Mesendoderm (in vitro differentiated cells): ENCODE measurements at regions not wholly inside any gene's neighbourhood (a gene's known extent, or its start where the extent isn't known, plus 50 kb on each side); places are given as distances from the start of the nearest gene placed in this dataset.

Source experiments
- DNase-seq: peaks from one replicate; pipeline ENCODE4 v3.0.0; 2013
- H2AK5ac ChIP-seq: 2 replicates; pipeline ENCODE4 v1.6.1; 2013; ENCODE audit warnings: low read length, inconsistent platforms
- H2BK120ac ChIP-seq: 2 replicates; pipeline ENCODE4 v1.6.1; 2013; ENCODE audit warnings: low read depth, mild to moderate bottlenecking, low read length, moderate library complexity, mixed read lengths
- H2BK15ac ChIP-seq: replicated peaks from 2 replicates; pipeline ENCODE4 v1.6.1; 2013; ENCODE audit warnings: low read depth, mild to moderate bottlenecking, moderate library complexity
- H2BK5ac ChIP-seq: 2 replicates; pipeline ENCODE4 v1.6.1; 2013; ENCODE audit warnings: low read length, inconsistent platforms
- H3K18ac ChIP-seq: 2 replicates; pipeline ENCODE4 v1.6.1; 2013; ENCODE audit warnings: mild to moderate bottlenecking, low read length, mixed read lengths
- H3K23ac ChIP-seq: one replicate; pipeline ENCODE4 v1.6.1; 2013; ENCODE audit warnings: low read length
- H3K27ac ChIP-seq: 2 replicates; pipeline ENCODE4 v1.5.1; 2013; ENCODE audit warnings: low read depth, mild to moderate bottlenecking, inconsistent platforms, low read length, moderate library complexity
- H3K27me3 ChIP-seq: 2 replicates; pipeline ENCODE4 v1.6.1; 2013; ENCODE audit warnings: low read length, control low read depth, mild to moderate bottlenecking, inconsistent platforms; ENCODE audit not compliant: insufficient read depth, poor library complexity
- H3K36me3 ChIP-seq: 2 replicates; pipeline ENCODE4 v1.6.1; 2013; ENCODE audit warnings: low read length, inconsistent platforms; ENCODE audit not compliant: control insufficient read depth, insufficient read depth
- H3K4ac ChIP-seq: one replicate; pipeline ENCODE4 v1.6.1; 2013; ENCODE audit warnings: low read depth, mild to moderate bottlenecking, low read length, moderate library complexity
- H3K4me1 ChIP-seq: 2 replicates; pipeline ENCODE4 v1.6.1; 2013; ENCODE audit warnings: low read depth, low read length, inconsistent platforms; ENCODE audit not compliant: control insufficient read depth
- H3K4me2 ChIP-seq: 2 replicates; pipeline ENCODE4 v1.6.1; 2013; ENCODE audit warnings: low read length
- H3K4me3 ChIP-seq: 2 replicates; pipeline ENCODE4 v1.5.1; 2013; ENCODE audit warnings: mild to moderate bottlenecking, low read length
- H3K56ac ChIP-seq: one replicate; pipeline ENCODE4 v1.6.1; 2013; ENCODE audit warnings: low read length
- H3K79me1 ChIP-seq: 2 replicates; pipeline ENCODE4 v1.6.1; 2013; ENCODE audit warnings: low read length, inconsistent platforms
- H3K79me2 ChIP-seq: 2 replicates; pipeline ENCODE4 v1.6.1; 2013; ENCODE audit warnings: mild to moderate bottlenecking, low read length; ENCODE audit not compliant: control insufficient read depth, insufficient read depth
- H3K9ac ChIP-seq: 2 replicates; pipeline ENCODE4 v1.6.1; 2013; ENCODE audit warnings: low read length, inconsistent platforms
- H4K5ac ChIP-seq: one replicate; pipeline ENCODE4 v1.6.1; 2013; ENCODE audit warnings: low read length
- H4K8ac ChIP-seq: one replicate; pipeline ENCODE4 v1.6.1; 2013; ENCODE audit warnings: low read depth, mild to moderate bottlenecking, control low read depth, low read length, moderate library complexity
- WGBS: extraction: QIAGEN DNeasy Blood & Tissue Kit; methylation state at CpG from one replicate; pipeline ENCODE4 v1.1.7; 2013; ENCODE audit warnings: low lambda C conversion rate, missing lambda C conversion rate; ENCODE audit not compliant: insufficient coverage; ENCODE audit errors: extremely low coverage; 5-methylcytosine and 5-hydroxymethylcytosine counted together

DNA sequence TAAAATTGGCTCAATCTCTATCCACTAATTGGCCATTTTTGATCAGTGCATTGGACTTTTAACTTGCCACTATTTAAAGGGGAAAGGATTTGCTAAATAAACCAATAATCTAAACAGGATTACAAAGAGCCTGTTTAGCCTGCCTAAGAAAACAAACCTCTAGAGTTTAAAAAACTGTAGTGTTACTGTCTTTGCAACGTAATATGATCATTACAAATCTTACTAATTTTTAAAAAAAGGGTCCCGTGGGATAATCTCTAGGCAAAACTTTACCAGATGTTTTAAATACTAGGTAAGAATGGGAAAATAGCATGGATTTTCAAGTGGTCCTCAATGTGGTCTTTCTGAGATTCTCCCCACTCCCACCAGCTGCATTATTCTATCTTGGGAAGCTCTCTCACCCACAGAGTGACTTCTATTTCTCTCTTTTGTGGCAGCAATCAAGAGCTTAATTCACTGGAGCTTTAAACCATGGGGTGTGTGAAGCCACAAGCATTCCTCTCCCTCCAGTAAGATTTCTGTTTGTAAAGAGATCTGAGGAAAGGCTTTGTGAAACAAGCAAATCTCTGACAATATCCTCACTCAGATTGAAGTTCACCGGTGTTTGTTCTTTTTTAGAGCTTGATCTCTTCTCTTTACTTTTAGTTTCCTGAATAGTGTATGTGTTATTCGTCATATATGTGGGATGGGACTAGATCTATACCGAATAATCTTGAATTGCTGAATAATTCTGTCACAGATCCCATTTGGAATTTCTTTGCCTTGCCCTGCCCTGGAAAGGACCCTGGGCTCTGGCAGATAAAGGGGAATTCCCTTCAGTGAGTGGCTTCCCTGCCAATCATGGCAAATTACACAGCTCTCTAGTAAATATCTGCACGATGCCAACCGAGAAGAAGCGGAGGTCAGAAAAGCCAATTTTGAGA is 132.2 kb downstream of the TLR5 start:
- Histone ChIP-seq H3K36me3 (no peaks in the 10 kb centered on the region), H3K4ac (no peak overlapping the region), H3K9ac (no peak overlapping the region), H3K79me2 (no peaks in the 10 kb centered on the region), H3K4me3 (no peak overlapping the region), H4K5ac (no peak overlapping the region), H3K79me1 (no peaks in the 10 kb centered on the region), H3K27ac (peak overlapping the region; percentile 10), H3K27me3 (no peaks in the 10 kb centered on the region), H4K8ac (no peak overlapping the region), H3K18ac (no peak overlapping the region), H3K56ac (no peak overlapping the region), H2BK120ac (no peak overlapping the region), H2AK5ac (no peak overlapping the region), H3K4me2 (no peak overlapping the region), H3K23ac (no peak overlapping the region), H2BK5ac (no peak overlapping the region), H2BK15ac (no peak overlapping the region), H3K4me1 (peaks cover 10% of the 10 kb centered on the region)
- DNase-seq, result peak; percentile 74
- WGBS, result no CpG with 5 or more reads among the region's 8 CpGs

DNA sequence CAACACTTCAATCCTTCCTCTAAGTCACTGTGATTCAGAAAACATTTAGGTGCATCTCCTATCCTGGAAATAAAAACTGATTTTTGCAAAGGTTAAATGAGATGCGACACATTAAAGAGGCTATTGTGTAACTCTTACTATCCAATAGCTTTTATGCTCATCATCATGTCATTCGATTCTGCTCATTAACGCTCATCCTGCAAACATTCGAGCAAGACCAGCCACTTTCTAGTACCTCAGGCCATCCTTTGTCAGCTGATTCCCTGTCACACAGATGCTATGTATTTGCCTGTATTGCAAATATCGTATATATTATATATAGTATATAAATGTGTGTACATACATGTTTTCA is 131.6 kb downstream of the TLR5 start:
- no peak overlapping the region for H2BK15ac ChIP-seq
- H3K4me2 ChIP-seq, result no peak overlapping the region
- peaks cover 10% of the 10 kb centered on the region for H3K4me1 ChIP-seq
- peak overlapping the region; percentile 5 for H3K27ac ChIP-seq
- no peak overlapping the region for H4K8ac ChIP-seq
- H3K36me3 ChIP-seq, result no peaks in the 10 kb centered on the region
- no peaks in the 10 kb centered on the region for H3K79me2 ChIP-seq
- H3K27me3 ChIP-seq, result no peaks in the 10 kb centered on the region
- WGBS, result no CpG with 5 or more reads among the region's 5 CpGs
- H3K4ac ChIP-seq, result no peak overlapping the region
- DNase-seq, result peak; percentile 42
- H2AK5ac ChIP-seq, result no peak overlapping the region
- H2BK5ac ChIP-seq, result no peak overlapping the region
- H3K18ac ChIP-seq, result no peak overlapping the region
- no peak overlapping the region for H2BK120ac ChIP-seq
- H4K5ac ChIP-seq, result no peak overlapping the region
- no peak overlapping the region for H3K4me3 ChIP-seq
- no peak overlapping the region for H3K56ac ChIP-seq
- no peak overlapping the region for H3K9ac ChIP-seq
- H3K79me1 ChIP-seq, result no peaks in the 10 kb centered on the region
- no peak overlapping the region for H3K23ac ChIP-seq

DNA sequence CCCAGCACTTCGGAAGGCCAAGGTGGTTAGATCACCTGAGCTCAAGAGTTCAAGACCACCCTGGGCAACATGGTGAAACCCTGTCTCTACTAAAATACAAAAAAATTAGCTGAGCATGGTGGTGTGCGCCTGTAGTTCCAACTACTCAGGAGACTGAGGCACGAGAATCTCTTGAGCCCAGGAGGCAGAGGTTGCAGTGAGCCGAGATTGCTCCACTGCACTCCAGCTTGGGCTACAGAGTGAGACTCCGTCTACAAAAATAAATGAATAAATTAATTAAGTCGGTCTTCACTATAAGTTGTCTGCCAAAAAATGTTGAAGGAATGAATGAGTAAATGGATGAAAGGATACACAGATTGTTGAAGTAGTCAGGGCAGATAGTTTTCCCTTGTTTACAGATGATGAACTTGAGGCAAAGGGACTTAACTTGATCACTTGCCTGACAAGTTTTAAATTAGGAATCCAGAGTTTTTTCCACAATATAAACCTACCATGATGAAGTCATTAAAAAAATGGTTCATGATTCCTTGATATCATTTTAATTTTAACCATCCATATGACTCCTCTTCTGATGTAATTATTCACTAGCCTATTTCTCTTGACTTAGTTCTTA is 130.8 kb downstream of the TLR5 start:
- WGBS, result no CpG with 5 or more reads among the region's 6 CpGs
- Histone ChIP-seq H4K8ac (no peak overlapping the region), H3K4me2 (no peak overlapping the region), H3K9ac (no peak overlapping the region), H3K79me2 (no peaks in the 10 kb centered on the region), H3K36me3 (peaks cover 2% of the 10 kb centered on the region), H4K5ac (no peak overlapping the region), H2BK5ac (no peak overlapping the region), H3K56ac (no peak overlapping the region), H3K18ac (no peak overlapping the region), H3K4ac (no peak overlapping the region), H2AK5ac (no peak overlapping the region), H3K27ac (no peak overlapping the region), H3K4me1 (peaks cover 9% of the 10 kb centered on the region), H2BK120ac (no peak overlapping the region), H3K27me3 (no peaks in the 10 kb centered on the region), H2BK15ac (no peak overlapping the region), H3K4me3 (no peak overlapping the region), H3K23ac (no peak overlapping the region), H3K79me1 (no peaks in the 10 kb centered on the region)
- no peak for DNase-seq

DNA sequence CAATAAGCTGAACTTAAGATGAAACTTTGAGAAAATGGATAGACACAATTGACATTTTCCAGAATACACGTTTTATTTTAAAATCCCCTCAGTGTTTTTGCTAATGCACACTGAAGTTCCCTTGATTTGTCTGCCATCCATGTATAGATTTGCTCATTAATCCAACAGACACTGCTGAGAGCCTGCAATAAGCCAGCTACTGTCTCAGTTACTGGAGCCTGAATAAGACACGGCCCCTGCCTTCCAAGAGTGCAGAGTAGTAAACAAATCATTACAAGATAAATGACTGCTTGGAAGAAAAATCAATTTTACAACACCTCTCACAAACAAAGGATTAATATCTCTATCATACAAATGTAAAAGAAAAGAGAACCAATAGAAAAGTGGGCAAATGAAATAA is 130.1 kb downstream of the TLR5 start:
- Histone ChIP-seq H3K4me2 (no peak overlapping the region), H3K79me2 (no peaks in the 10 kb centered on the region), H3K4me3 (no peak overlapping the region), H2BK120ac (no peak overlapping the region), H3K27ac (no peak overlapping the region), H3K79me1 (no peaks in the 10 kb centered on the region), H3K4me1 (peaks cover 4% of the 10 kb centered on the region), H3K4ac (no peak overlapping the region), H2BK5ac (no peak overlapping the region), H3K18ac (no peak overlapping the region), H2AK5ac (no peak overlapping the region), H4K8ac (no peak overlapping the region), H2BK15ac (no peak overlapping the region), H3K36me3 (peaks cover 2% of the 10 kb centered on the region), H3K27me3 (no peaks in the 10 kb centered on the region), H4K5ac (no peak overlapping the region), H3K23ac (no peak overlapping the region), H3K56ac (no peak overlapping the region), H3K9ac (no peak overlapping the region)
- no CpG with 5 or more reads among the region's 2 CpGs for WGBS
- no peak for DNase-seq

DNA sequence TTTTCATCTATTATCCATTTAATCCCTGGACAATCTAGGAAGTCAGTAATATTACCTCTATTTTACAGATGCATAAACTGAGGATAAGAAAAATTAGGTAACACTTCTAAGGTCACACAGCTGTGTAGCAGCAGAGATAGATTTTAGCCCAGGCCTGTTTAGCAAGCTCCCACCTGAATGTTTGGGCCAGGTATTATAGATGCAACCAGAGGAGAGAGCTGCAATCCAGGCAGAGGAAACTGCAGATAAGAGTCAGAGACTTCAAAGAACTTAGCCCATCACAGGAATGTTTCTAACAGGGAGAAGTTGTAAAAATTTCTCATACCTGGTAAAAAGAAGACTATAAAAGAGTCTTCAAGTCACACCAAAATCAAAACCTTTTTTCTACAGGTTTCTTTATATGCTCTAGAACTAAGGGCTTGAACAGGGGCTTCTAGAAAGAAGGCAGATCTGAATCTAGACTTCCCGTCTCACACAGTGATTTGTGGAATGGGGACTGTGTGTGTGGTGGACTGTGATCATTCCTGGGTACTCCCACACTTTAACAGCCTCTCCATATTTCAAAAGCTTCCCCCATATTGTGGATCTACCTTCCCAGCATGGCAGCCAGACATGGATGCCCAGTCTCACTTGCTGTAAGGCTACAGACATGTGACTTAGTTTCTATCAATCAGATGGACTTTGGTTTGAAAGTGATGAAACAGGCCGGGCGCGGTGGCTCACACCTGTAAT is 128.7 kb downstream of the TLR5 start:
- no peak overlapping the region for H3K4me3 ChIP-seq
- H2BK5ac ChIP-seq, result no peak overlapping the region
- peaks cover 2% of the 10 kb centered on the region for H3K36me3 ChIP-seq
- no peaks in the 10 kb centered on the region for H3K27me3 ChIP-seq
- no peaks in the 10 kb centered on the region for H3K79me1 ChIP-seq
- no peak overlapping the region for H2BK15ac ChIP-seq
- H3K4me1 ChIP-seq, result peaks cover 8% of the 10 kb centered on the region
- H4K8ac ChIP-seq, result no peak overlapping the region
- H3K79me2 ChIP-seq, result no peaks in the 10 kb centered on the region
- no peak overlapping the region for H3K9ac ChIP-seq
- no peak overlapping the region for H3K18ac ChIP-seq
- DNase-seq, result peak; percentile 53
- H2AK5ac ChIP-seq, result no peak overlapping the region
- no peak overlapping the region for H3K23ac ChIP-seq
- WGBS, result no CpG with 5 or more reads among the region's 4 CpGs
- H3K4me2 ChIP-seq, result no peak overlapping the region
- no peak overlapping the region for H3K4ac ChIP-seq
- H3K56ac ChIP-seq, result no peak overlapping the region
- H4K5ac ChIP-seq, result no peak overlapping the region
- no peak overlapping the region for H2BK120ac ChIP-seq
- no peak overlapping the region for H3K27ac ChIP-seq
